ENCODE measurements at regions not wholly inside any gene's neighbourhood (a gene's known extent, or its start where the extent isn't known, plus 50 kb on each side); places are given as distances from the start of the nearest gene placed in this dataset.

- no peak for FAIRE-seq
- CTCF ChIA-PET (ENCODE audit: partially characterized antibody): no interaction called here
- 98% methylated on average over 2 of the region's 2 CpGs; no CpG with 5 or more reads in 1 of the 2 experiments for WGBS, 2 experiments (ENCODE audit: extremely low coverage in 1 of 2, insufficient coverage in 1 of 2, insufficient read length in 1 of 2, insufficient replicate concordance in 2 of 2, low coverage in 1 of 2, low lambda C conversion rate in 2 of 2, missing lambda C conversion rate in 1 of 2)
Observed at GRCh38 chr1:65055747-65056146, 89.4 kb upstream of the JAK1 start.

More at GRCh38 chr1:65055747-65056146, 89.4 kb upstream of the JAK1 start:
- no peak overlapping the region for H2BK5ac ChIP-seq (ENCODE audit: low read depth, low read length)
- no peak overlapping the region for H3K18ac ChIP-seq (ENCODE audit: extremely low read depth, low read length)
- no peak overlapping the region for H2BK15ac ChIP-seq (ENCODE audit: low read length)
- H3K27ac ChIP-seq (ENCODE audit: low read depth, low read length): no peak overlapping the region
- peaks cover 0 to 18% of the 10 kb centered on the region in 2 experiments; a peak in 2 of 4 replicates for H3K79me2 ChIP-seq (ENCODE audit: control insufficient read depth in 1 of 2, insufficient read depth in 2 of 2, low read length in 2 of 2)
- no peak overlapping the region for H3K56ac ChIP-seq (replicated peaks; ENCODE audit: insufficient read length, low read depth, low read length)
- no peaks in the 10 kb centered on the region for H3K27me3 ChIP-seq (replicated peaks in 1 of 4; ENCODE audit: control insufficient read depth in 3 of 4, extremely low read depth in 1 of 4, insufficient read depth in 3 of 4, low read length in 3 of 4)
- POLR2A ChIA-PET (ENCODE audit: partially characterized antibody): interaction anchor here (0.6 kb wide), 1 partner anchor 28 kb away, joined by 4 read pairs; no protein-coding TSS in a partner anchor
- no peak for DNase-seq (ENCODE audit: low read depth in 1 of 2, low spot score in 2 of 2)
- H2BK120ac ChIP-seq (replicated peaks; ENCODE audit: low read depth, low read length): no peak overlapping the region
- H3K4me2 ChIP-seq (ENCODE audit: insufficient read depth in 1 of 2, low read depth in 2 of 2, low read length in 2 of 2): no peak overlapping the region
- no peak overlapping the region for H3K4ac ChIP-seq (replicated peaks; ENCODE audit: insufficient read length, low read depth, low read length)
- H3K23me2 ChIP-seq (ENCODE audit: low read depth, low read length): no peaks in the 10 kb centered on the region
- TF ChIP-seq CEBPB (IDR thresholded peaks at IDR 0.05; ENCODE audit: low read depth, low read length) (0 out of 2 replicates have a peak, but pooled peaks have one; percentile 9), CTCF (IDR thresholded peaks at IDR 0.05; ENCODE audit: control extremely low read depth in 1 of 3, insufficient read depth in 1 of 3, low read depth in 1 of 3, low read length in 3 of 3) (no peak)
- H3K4me3 ChIP-seq (ENCODE audit: extremely low read depth in 1 of 4, insufficient read depth in 2 of 4, low read depth in 3 of 4, low read length in 4 of 4): no peak overlapping the region
- H2AFZ ChIP-seq (ENCODE audit: low read length): no peak overlapping the region
- H4K91ac ChIP-seq (replicated peaks; ENCODE audit: insufficient read length, low read length): no peak overlapping the region
- H4K20me1 ChIP-seq (replicated peaks in 1 of 2; ENCODE audit: control insufficient read depth in 1 of 2, insufficient read depth in 2 of 2, low read length in 2 of 2): peaks cover 0 to 6% of the 10 kb centered on the region in 2 experiments
- H2BK20ac ChIP-seq (ENCODE audit: low read length): no peak overlapping the region
- no peak overlapping the region for H4K8ac ChIP-seq (ENCODE audit: extremely low read depth, insufficient read depth, low read length)
- H3K4me1 ChIP-seq (replicated peaks in 1 of 4; ENCODE audit: control insufficient read depth in 3 of 4, insufficient read depth in 4 of 4, low read length in 3 of 4): no peaks in the 10 kb centered on the region
- H3K79me1 ChIP-seq (ENCODE audit: low read depth, low read length): no peaks in the 10 kb centered on the region; the same call in 1 of the 2 replicates
- no peak overlapping the region for H2BK12ac ChIP-seq (ENCODE audit: low read depth, low read length)
- H3K23ac ChIP-seq (ENCODE audit: insufficient read length): no peak overlapping the region
- H3K9me3 ChIP-seq (ENCODE audit: insufficient read depth in 2 of 2, low read depth in 1 of 2, low read length in 1 of 2): no peaks in the 10 kb centered on the region
- no peak overlapping the region for H2AK5ac ChIP-seq (ENCODE audit: low read depth, low read length)
- H3K36me3 ChIP-seq (ENCODE audit: control insufficient read depth in 2 of 4, insufficient read depth in 4 of 4, low read length in 3 of 4): peaks cover 9 to 25% (median 17%) of the 10 kb centered on the region in 4 experiments
- no peak overlapping the region for H4K5ac ChIP-seq (ENCODE audit: insufficient read length, low read depth, low read length)
- no peak overlapping the region for H3K9ac ChIP-seq (replicated peaks in 1 of 4; ENCODE audit: extremely low read depth in 1 of 4, low read depth in 3 of 4, low read length in 3 of 4)
- no peak overlapping the region for H3K14ac ChIP-seq (ENCODE audit: insufficient read length)

Data from H1 (cell line).